Lower leg skin (tissue), 4 donors: ENCODE measurements at regions not wholly inside any gene's neighbourhood (a gene's known extent, or its start where the extent isn't known, plus 50 kb on each side); places are given as distances from the start of the nearest gene placed in this dataset.

Experiments
- DNase-seq, 2 donors: peaks; one replicate each; pipeline ENCODE4 v3.0.0-alpha.2; 2019; ENCODE audit warnings: low spot score in 2 of 2
- H3K4me3 ChIP-seq: fragments of 200-600 bp; sonication (generic); 2 replicates; pipeline ENCODE4 v1.5.1; 2017; ENCODE audit warnings: mild to moderate bottlenecking, low read depth; ENCODE audit not compliant: poor library complexity, severe bottlenecking
- CTCF ChIP-seq, 3 donors: fragments of 450-650 bp; IDR thresholded peaks; one replicate each; pipeline ENCODE4 v1.5.1; 2016; ENCODE audit warnings: antibody characterized with exemption in 3 of 3, mild to moderate bottlenecking in 3 of 3, moderate library complexity in 2 of 3
- POLR2A ChIP-seq, 2 donors: fragments of 450-650 bp; IDR thresholded peaks; one replicate each; pipeline ENCODE4 v1.6.1; 2016 to 2017; ENCODE audit warnings: antibody characterized with exemption in 2 of 2, mild to moderate bottlenecking in 1 of 2, moderate library complexity in 1 of 2
- WGBS, 2 donors: methylation state at CpG; one replicate each; pipeline ENCODE4 v1.1.5; 2018; 5-methylcytosine and 5-hydroxymethylcytosine counted together
- intact Hi-C: fragments of 100-400 bp; cut with DNase I; formaldehyde crosslinking; loops from one replicate; pipeline ENCODE4 v1.15.0; 2023; ENCODE audit warnings: low total_unique reads

GRCh38 chr10:26642896-26643653 is 54.4 kb upstream of the PDSS1 start:
- intact Hi-C loops, result no loop called here
- no peak for DNase-seq
- TF ChIP-seq CTCF (IDR thresholded peaks at IDR 0.05), result no peak
- TF ChIP-seq POLR2A (IDR thresholded peaks at IDR 0.05), result no peak
- H3K4me3 ChIP-seq, result no peak overlapping the region
- WGBS, 2 donors, result 81 to 88% methylated on average over 25 to 32 of the region's 32 CpGs

- intact Hi-C loops, result no loop called here
- TF ChIP-seq POLR2A (IDR thresholded peaks at IDR 0.05) (no peak), CTCF (IDR thresholded peaks at IDR 0.05) (no peak)
- H3K4me3 ChIP-seq, result no peak overlapping the region
- 92% methylated on average over 5 to 12 of the region's 12 CpGs for WGBS, 2 donors
- DNase-seq, result no peak
Measured at GRCh38 chr10:26647602-26648244, 49.8 kb upstream of the PDSS1 start.
